Trophoblast cell (in vitro differentiated cells and primary cell): ENCODE measurements at regions not wholly inside any gene's neighbourhood (a gene's known extent, or its start where the extent isn't known, plus 50 kb on each side); places are given as distances from the start of the nearest gene placed in this dataset.

Source experiments
- DNase-seq, 2 donors: peaks; one replicate each; pipeline ENCODE4 v3.0.0-alpha.2; 2016
- H2AFZ ChIP-seq: 2 replicates; pipeline ENCODE4 v1.6.1; 2013; ENCODE audit warnings: low read length, moderate library complexity, mild to moderate bottlenecking; ENCODE audit not compliant: insufficient read depth, poor library complexity
- H2AK5ac ChIP-seq: 2 replicates; pipeline ENCODE4 v1.6.1; 2013; ENCODE audit warnings: mild to moderate bottlenecking, low read length
- H2BK120ac ChIP-seq: 2 replicates; pipeline ENCODE4 v1.6.1; 2013; ENCODE audit warnings: low read length, mild to moderate bottlenecking, moderate library complexity; ENCODE audit not compliant: insufficient read depth, poor library complexity
- H2BK12ac ChIP-seq: 2 replicates; pipeline ENCODE4 v1.6.1; 2013; ENCODE audit warnings: mild to moderate bottlenecking, low read length, moderate library complexity
- H2BK5ac ChIP-seq: 2 replicates; pipeline ENCODE4 v1.6.1; 2013; ENCODE audit warnings: low read length, low read depth, moderate library complexity, mild to moderate bottlenecking; ENCODE audit not compliant: poor library complexity
- H3K14ac ChIP-seq: 2 replicates; pipeline ENCODE4 v1.6.1; 2013; ENCODE audit warnings: mild to moderate bottlenecking, low read length
- H3K18ac ChIP-seq: 2 replicates; pipeline ENCODE4 v1.6.1; 2013; ENCODE audit warnings: mild to moderate bottlenecking, low read length
- H3K23ac ChIP-seq: 2 replicates; pipeline ENCODE4 v1.6.1; 2013; ENCODE audit warnings: low read length
- H3K27ac ChIP-seq: 2 replicates; pipeline ENCODE4 v1.5.1; 2013; ENCODE audit warnings: low read depth, mild to moderate bottlenecking, inconsistent platforms, low read length, moderate library complexity
- H3K27me3 ChIP-seq: 2 replicates; pipeline ENCODE4 v1.6.1; 2013; ENCODE audit warnings: inconsistent platforms, mild to moderate bottlenecking, low read length, moderate library complexity; ENCODE audit not compliant: insufficient read depth
- H3K36me3 ChIP-seq, 2 experiments: 1 replicate in 1 of 2; 2 replicates in 1 of 2; pipeline ENCODE4 v1.6.1; 2013; ENCODE audit warnings: low read length in 2 of 2, mild to moderate bottlenecking in 2 of 2, moderate library complexity in 1 of 2; ENCODE audit not compliant: insufficient read depth in 2 of 2, control insufficient read depth in 1 of 2
- H3K4ac ChIP-seq: 2 replicates; pipeline ENCODE4 v1.6.1; 2013; ENCODE audit warnings: low read depth, mild to moderate bottlenecking, low read length, moderate library complexity
- H3K4me1 ChIP-seq, 2 experiments: 1 replicate in 1 of 2; 2 replicates in 1 of 2; pipeline ENCODE4 v1.6.1; 2013; ENCODE audit warnings: low read length in 2 of 2, mild to moderate bottlenecking in 2 of 2, moderate library complexity in 1 of 2; ENCODE audit not compliant: insufficient read depth in 2 of 2, control insufficient read depth in 1 of 2
- H3K4me2 ChIP-seq: 2 replicates; pipeline ENCODE4 v1.6.1; 2013; ENCODE audit warnings: inconsistent platforms, mild to moderate bottlenecking, low read length, moderate library complexity
- H3K4me3 ChIP-seq: 2 replicates; pipeline ENCODE4 v1.5.1; 2013; ENCODE audit warnings: mild to moderate bottlenecking, low read depth, low read length, inconsistent platforms
- H3K79me1 ChIP-seq: one replicate; pipeline ENCODE4 v1.6.1; 2013; ENCODE audit warnings: low read length
- H3K79me2 ChIP-seq: 2 replicates; pipeline ENCODE4 v1.6.1; 2013; ENCODE audit warnings: low read length, mild to moderate bottlenecking; ENCODE audit not compliant: control insufficient read depth, insufficient read depth, poor library complexity
- H3K9ac ChIP-seq: 2 replicates; pipeline ENCODE4 v1.6.1; 2013; ENCODE audit warnings: mild to moderate bottlenecking, low read length
- H3K9me3 ChIP-seq: 2 replicates; pipeline ENCODE4 v1.6.1; 2013; ENCODE audit warnings: low read depth, mild to moderate bottlenecking, control low read depth, inconsistent platforms, low read length; ENCODE audit not compliant: insufficient read depth
- H4K12ac ChIP-seq: 2 replicates; pipeline ENCODE4 v1.6.1; 2013; ENCODE audit warnings: low read depth, mild to moderate bottlenecking, low read length, moderate library complexity
- H4K8ac ChIP-seq: 2 replicates; pipeline ENCODE4 v1.6.1; 2013; ENCODE audit warnings: low read depth, mild to moderate bottlenecking, low read length, moderate library complexity
- H4K91ac ChIP-seq: one replicate; pipeline ENCODE4 v1.6.1; 2013; ENCODE audit warnings: low read depth, mild to moderate bottlenecking, low read length, moderate library complexity
- WGBS: extraction: QIAGEN DNeasy Blood & Tissue Kit; methylation state at CpG from one replicate; pipeline ENCODE4 v1.1.7; 2013; ENCODE audit warnings: missing lambda C conversion rate; ENCODE audit not compliant: insufficient read length, insufficient coverage; ENCODE audit errors: extremely low coverage; 5-methylcytosine and 5-hydroxymethylcytosine counted together

DNA sequence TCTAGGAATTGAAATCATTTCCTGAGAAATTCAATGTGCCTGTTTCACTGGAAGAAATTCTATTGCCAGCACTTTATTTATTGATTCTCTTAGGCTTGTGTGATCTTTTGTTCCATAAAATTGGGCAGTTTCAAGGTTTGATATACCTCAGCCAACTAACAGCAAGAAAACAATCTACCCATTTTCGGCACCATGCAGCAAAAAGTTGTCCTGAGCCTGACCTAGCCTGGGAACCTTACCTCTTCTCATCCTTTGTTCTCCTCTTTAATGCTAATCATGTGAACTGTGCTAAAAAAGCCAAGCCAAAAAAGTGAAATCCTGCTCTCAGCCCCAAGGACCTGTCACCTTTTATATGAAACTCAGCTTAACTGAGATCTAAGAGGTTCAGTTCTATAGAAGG lies 477.3 kb downstream of the SUCLA2 start:
- no peak overlapping the region for H3K27ac ChIP-seq
- H3K4me3 ChIP-seq, result no peak overlapping the region
- H2BK5ac ChIP-seq, result no peak overlapping the region
- H3K4me2 ChIP-seq, result no peak overlapping the region
- no peaks in the 10 kb centered on the region for H3K79me1 ChIP-seq
- H3K9me3 ChIP-seq, result peaks cover 3% of the 10 kb centered on the region
- H3K27me3 ChIP-seq, result no peaks in the 10 kb centered on the region
- H2AK5ac ChIP-seq, result no peak overlapping the region
- H3K14ac ChIP-seq, result no peak overlapping the region
- H3K23ac ChIP-seq, result no peak overlapping the region
- no peak overlapping the region for H4K91ac ChIP-seq
- H3K79me2 ChIP-seq, result no peaks in the 10 kb centered on the region
- no peaks in the 10 kb centered on the region for H3K4me1 ChIP-seq
- H4K12ac ChIP-seq, result no peak overlapping the region
- no peak overlapping the region for H2AFZ ChIP-seq
- no peak overlapping the region for H3K4ac ChIP-seq
- no peak overlapping the region for H2BK120ac ChIP-seq
- DNase-seq, result no peak
- no peak overlapping the region for H3K9ac ChIP-seq
- no peak overlapping the region for H3K18ac ChIP-seq
- H3K36me3 ChIP-seq, result no peaks in the 10 kb centered on the region
- WGBS, result no CpG with 5 or more reads among the region's 1 CpG
- H2BK12ac ChIP-seq, result no peak overlapping the region
- no peak overlapping the region for H4K8ac ChIP-seq

DNA sequence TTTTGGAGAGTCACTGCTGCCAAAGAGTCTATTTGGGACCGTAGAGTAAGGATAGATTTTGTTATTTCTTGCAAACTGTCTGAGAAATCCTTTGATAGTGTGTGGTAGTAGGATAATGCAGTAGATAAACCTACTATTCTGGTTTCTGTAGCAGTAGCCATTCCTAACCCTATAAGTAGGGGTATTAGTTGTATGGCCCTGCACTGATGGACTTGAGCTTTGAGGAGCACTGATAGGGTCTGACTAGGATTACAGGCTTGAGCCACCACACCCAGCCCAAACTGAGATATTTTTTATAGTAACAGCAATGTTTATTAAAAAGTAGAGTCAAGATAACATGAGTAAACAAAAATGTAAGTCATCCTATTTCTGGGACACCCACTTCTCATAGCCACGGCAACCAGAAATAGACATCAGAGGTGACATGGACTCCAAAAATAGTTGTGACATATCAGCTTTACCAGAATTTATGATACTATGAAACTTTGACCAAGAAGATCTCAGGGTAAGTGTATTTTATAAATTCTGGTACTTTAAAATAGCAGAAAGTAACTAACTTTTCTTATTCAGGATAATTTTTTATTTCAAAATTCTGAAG lies 479.1 kb downstream of the SUCLA2 start:
- H3K79me1 ChIP-seq, result no peaks in the 10 kb centered on the region
- WGBS, result no CpG with 5 or more reads among the region's 2 CpGs
- no peaks in the 10 kb centered on the region for H3K27me3 ChIP-seq
- no peak overlapping the region for H3K4me3 ChIP-seq
- H3K23ac ChIP-seq, result no peak overlapping the region
- no peaks in the 10 kb centered on the region for H3K4me1 ChIP-seq
- no peak overlapping the region for H3K9ac ChIP-seq
- no peak overlapping the region for H4K8ac ChIP-seq
- H3K18ac ChIP-seq, result no peak overlapping the region
- no peak for DNase-seq
- no peak overlapping the region for H2AFZ ChIP-seq
- H3K9me3 ChIP-seq, result peaks cover 3% of the 10 kb centered on the region
- no peak overlapping the region for H3K14ac ChIP-seq
- no peak overlapping the region for H2AK5ac ChIP-seq
- no peaks in the 10 kb centered on the region for H3K36me3 ChIP-seq
- H4K91ac ChIP-seq, result no peak overlapping the region
- no peak overlapping the region for H2BK12ac ChIP-seq
- no peak overlapping the region for H3K4me2 ChIP-seq
- H3K27ac ChIP-seq, result no peak overlapping the region
- H2BK5ac ChIP-seq, result no peak overlapping the region
- no peak overlapping the region for H2BK120ac ChIP-seq
- no peak overlapping the region for H3K4ac ChIP-seq
- no peaks in the 10 kb centered on the region for H3K79me2 ChIP-seq
- H4K12ac ChIP-seq, result no peak overlapping the region

DNA sequence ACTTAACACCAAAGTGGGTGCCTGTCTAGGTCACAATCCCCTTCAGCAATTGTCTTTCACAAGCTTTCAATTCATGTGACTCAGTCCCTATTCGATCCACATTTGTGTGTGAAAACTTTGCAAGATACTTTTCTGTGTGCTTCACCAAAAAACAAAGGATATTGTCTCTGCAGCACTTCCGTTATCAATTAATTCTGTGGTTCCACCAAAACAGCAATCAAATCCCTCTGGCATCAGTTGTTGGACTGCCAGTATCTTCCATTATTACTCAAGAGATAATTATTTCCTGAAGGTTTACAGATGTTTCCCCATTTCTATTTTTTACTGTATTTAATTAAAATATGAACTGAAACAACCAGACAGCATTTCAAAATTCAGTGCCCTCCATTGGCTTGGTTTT lies 481.4 kb downstream of the SUCLA2 start:
- no peak overlapping the region for H3K18ac ChIP-seq
- H2AK5ac ChIP-seq, result no peak overlapping the region
- no peak overlapping the region for H3K9ac ChIP-seq
- no peaks in the 10 kb centered on the region for H3K27me3 ChIP-seq
- H3K4me2 ChIP-seq, result no peak overlapping the region
- no peak for DNase-seq
- no peak overlapping the region for H3K23ac ChIP-seq
- no peak overlapping the region for H2BK120ac ChIP-seq
- no peak overlapping the region for H3K4me3 ChIP-seq
- H4K91ac ChIP-seq, result no peak overlapping the region
- H3K14ac ChIP-seq, result no peak overlapping the region
- H3K4ac ChIP-seq, result no peak overlapping the region
- no peak overlapping the region for H4K12ac ChIP-seq
- no peak overlapping the region for H4K8ac ChIP-seq
- H3K4me1 ChIP-seq, result no peaks in the 10 kb centered on the region
- no peaks in the 10 kb centered on the region for H3K36me3 ChIP-seq
- H3K9me3 ChIP-seq, result peaks cover 3% of the 10 kb centered on the region
- no peak overlapping the region for H2BK12ac ChIP-seq
- no peak overlapping the region for H2BK5ac ChIP-seq
- no peaks in the 10 kb centered on the region for H3K79me2 ChIP-seq
- no peak overlapping the region for H3K27ac ChIP-seq
- no peak overlapping the region for H2AFZ ChIP-seq
- WGBS, result no CpG with 5 or more reads among the region's 2 CpGs
- H3K79me1 ChIP-seq, result no peaks in the 10 kb centered on the region

DNA sequence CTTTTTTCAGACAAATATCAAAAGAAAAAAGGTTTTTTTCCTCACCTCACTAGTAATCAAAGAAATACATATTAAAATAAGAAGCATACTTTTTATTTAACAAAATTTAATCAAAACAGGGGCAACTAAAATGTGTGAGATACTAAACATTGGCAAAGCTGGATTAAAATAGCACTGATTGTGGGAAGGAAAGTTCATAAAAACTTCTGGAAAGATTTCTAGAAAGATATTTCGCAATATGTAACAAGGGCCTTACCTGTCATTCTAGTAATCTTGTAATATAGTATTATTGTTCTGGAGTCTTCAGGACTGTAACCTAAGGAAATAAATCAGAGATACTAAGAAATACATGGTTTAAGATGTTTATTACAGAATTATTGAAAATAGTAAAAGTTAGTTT lies 482.5 kb downstream of the SUCLA2 start:
- Histone ChIP-seq H3K9ac (no peak overlapping the region), H3K79me1 (no peaks in the 10 kb centered on the region), H3K4me1 (no peaks in the 10 kb centered on the region), H2BK12ac (no peak overlapping the region), H3K18ac (no peak overlapping the region), H3K4me3 (no peak overlapping the region), H2AFZ (no peak overlapping the region), H3K27me3 (no peaks in the 10 kb centered on the region), H3K79me2 (no peaks in the 10 kb centered on the region), H3K4ac (no peak overlapping the region), H4K8ac (no peak overlapping the region), H3K9me3 (peaks cover 3% of the 10 kb centered on the region), H3K23ac (no peak overlapping the region), H4K12ac (no peak overlapping the region), H3K14ac (no peak overlapping the region), H3K36me3 (no peaks in the 10 kb centered on the region), H2AK5ac (no peak overlapping the region), H4K91ac (no peak overlapping the region), H3K4me2 (no peak overlapping the region), H2BK120ac (no peak overlapping the region), H3K27ac (no peak overlapping the region), H2BK5ac (no peak overlapping the region)
- no peak for DNase-seq
- WGBS, result no CpG with 5 or more reads among the region's 1 CpG
